ENCODE measurements at regions not wholly inside any gene's neighbourhood (a gene's known extent, or its start where the extent isn't known, plus 50 kb on each side); places are given as distances from the start of the nearest gene placed in this dataset.

GRCh38 chr2:164186591-164186990 is 434.7 kb downstream of the GRB14 start:
- H3K4me3 Mint-ChIP-seq = no peak overlapping the region

GRCh38 chr2:164182116-164182627 is 439.1 kb downstream of the GRB14 start:
- H3K27me3 Mint-ChIP-seq (ENCODE audit: insufficient read depth) = no peaks in the 10 kb centered on the region
- H3K9me3 Mint-ChIP-seq = peaks cover 43% of the 10 kb centered on the region
- H3K27ac Mint-ChIP-seq = no peak overlapping the region
- TF ChIP-seq CTCF (IDR thresholded peaks at IDR 0.05) = no peak
- no peaks in the 10 kb centered on the region for H3K36me3 Mint-ChIP-seq (ENCODE audit: low read depth)
- H3K4me1 Mint-ChIP-seq (ENCODE audit: low read depth) = no peaks in the 10 kb centered on the region
- DNase-seq = no peak
- H3K4me3 Mint-ChIP-seq = no peak overlapping the region

More at GRCh38 chr2:164186591-164186990, 434.7 kb downstream of the GRB14 start:
- H3K36me3 Mint-ChIP-seq (ENCODE audit: low read depth) = no peaks in the 10 kb centered on the region
- no peak for TF ChIP-seq CTCF (IDR thresholded peaks at IDR 0.05)
- DNase-seq = no peak
- H3K9me3 Mint-ChIP-seq = peaks cover 43% of the 10 kb centered on the region
- H3K27ac Mint-ChIP-seq = no peak overlapping the region
- no peaks in the 10 kb centered on the region for H3K27me3 Mint-ChIP-seq (ENCODE audit: insufficient read depth)
- H3K4me1 Mint-ChIP-seq (ENCODE audit: low read depth) = no peaks in the 10 kb centered on the region

- no peaks in the 10 kb centered on the region for H3K4me1 Mint-ChIP-seq (ENCODE audit: low read depth)
- no peak for TF ChIP-seq CTCF (IDR thresholded peaks at IDR 0.05)
- H3K4me3 Mint-ChIP-seq = no peak overlapping the region
- H3K36me3 Mint-ChIP-seq (ENCODE audit: low read depth) = no peaks in the 10 kb centered on the region
- H3K27me3 Mint-ChIP-seq (ENCODE audit: insufficient read depth) = no peaks in the 10 kb centered on the region
- DNase-seq = no peak
- H3K9me3 Mint-ChIP-seq = peaks cover 50% of the 10 kb centered on the region
- no peak overlapping the region for H3K27ac Mint-ChIP-seq
Measured at GRCh38 chr2:164178835-164179465, 442.3 kb downstream of the GRB14 start.

GRCh38 chr2:164164602-164165001 is 428.8 kb upstream of the FIGN start:
- Mint-ChIP-seq H3K27ac (no peak overlapping the region), H3K9me3 (peaks cover 41% of the 10 kb centered on the region), H3K36me3 (ENCODE audit: low read depth) (peaks cover 3% of the 10 kb centered on the region), H3K4me3 (no peak overlapping the region), H3K4me1 (ENCODE audit: low read depth) (no peaks in the 10 kb centered on the region), H3K27me3 (ENCODE audit: insufficient read depth) (no peaks in the 10 kb centered on the region)
- no peak for TF ChIP-seq CTCF (IDR thresholded peaks at IDR 0.05)
- DNase-seq = no peak

GRCh38 chr2:164155558-164155957 is 419.8 kb upstream of the FIGN start:
- Mint-ChIP-seq H3K4me3 (no peak overlapping the region), H3K36me3 (ENCODE audit: low read depth) (peaks cover 5% of the 10 kb centered on the region), H3K4me1 (ENCODE audit: low read depth) (no peaks in the 10 kb centered on the region), H3K27me3 (ENCODE audit: insufficient read depth) (no peaks in the 10 kb centered on the region), H3K9me3 (peaks cover 18% of the 10 kb centered on the region), H3K27ac (no peak overlapping the region)
- no peak for DNase-seq
- no peak for TF ChIP-seq CTCF (IDR thresholded peaks at IDR 0.05)
